Glutamatergic neuron (in vitro differentiated cells): ENCODE measurements at regions not wholly inside any gene's neighbourhood (a gene's known extent, or its start where the extent isn't known, plus 50 kb on each side); places are given as distances from the start of the nearest gene placed in this dataset.

Experiments
- DNase-seq: peaks from one replicate; pipeline ENCODE4 v3.0.0; 2022
- H3K27ac Mint-ChIP-seq: one replicate; pipeline ENCODE4 v1.8.0; 2020; ENCODE audit warnings: mild to moderate bottlenecking, mixed read lengths, inconsistent platforms; ENCODE audit not compliant: unreplicated experiment
- H3K27me3 Mint-ChIP-seq: one replicate; pipeline ENCODE4 v1.8.0; 2020; ENCODE audit warnings: mild to moderate bottlenecking, moderate library complexity, mixed read lengths, inconsistent platforms; ENCODE audit not compliant: unreplicated experiment
- H3K36me3 Mint-ChIP-seq: one replicate; pipeline ENCODE4 v1.8.0; 2020; ENCODE audit warnings: mild to moderate bottlenecking, mixed read lengths, inconsistent platforms; ENCODE audit not compliant: unreplicated experiment
- H3K4me1 Mint-ChIP-seq: one replicate; pipeline ENCODE4 v1.8.0; 2020; ENCODE audit warnings: mild to moderate bottlenecking, low read depth, mixed read lengths, inconsistent platforms; ENCODE audit not compliant: unreplicated experiment
- H3K4me3 Mint-ChIP-seq: one replicate; pipeline ENCODE4 v1.8.0; 2020; ENCODE audit warnings: mild to moderate bottlenecking, mixed read lengths, inconsistent platforms; ENCODE audit not compliant: unreplicated experiment
- H3K9me3 Mint-ChIP-seq: one replicate; pipeline ENCODE4 v1.8.0; 2020; ENCODE audit warnings: mild to moderate bottlenecking, moderate library complexity, mixed read lengths, inconsistent platforms; ENCODE audit not compliant: unreplicated experiment
- TF ChIP-seq, protein P1 (sequence below): fragments of 200-600 bp; sonication (generic); IDR thresholded peaks from one replicate; pipeline ENCODE4 v1.5.0; 2021; ENCODE audit not compliant: partially characterized antibody, unreplicated experiment

DNA sequence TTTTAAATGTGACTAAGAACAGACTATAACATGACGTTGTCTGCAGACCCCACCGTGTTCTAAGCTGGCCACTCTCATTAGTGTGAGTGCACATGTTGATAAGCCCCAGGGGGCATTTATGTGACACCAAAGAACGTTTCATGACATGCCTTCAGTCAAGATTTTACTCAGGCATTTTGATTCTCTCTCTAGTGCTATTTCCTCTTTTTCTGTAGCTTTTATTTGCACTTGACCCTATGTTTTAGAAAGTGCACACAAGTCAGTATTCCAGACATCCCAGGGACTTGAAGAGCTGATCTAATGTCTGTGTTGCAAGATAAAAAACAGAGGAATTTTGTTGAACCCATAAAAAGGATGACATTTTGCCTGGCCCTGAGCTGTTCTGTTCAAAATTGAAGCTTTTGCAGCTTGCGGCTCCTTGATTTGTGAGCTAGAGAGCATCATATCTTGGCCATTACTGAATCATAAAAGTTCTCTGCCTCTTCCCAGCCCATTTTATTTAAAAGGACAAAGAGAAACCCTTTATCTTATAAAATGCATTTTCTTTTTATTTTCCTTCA is 80.9 kb upstream of the TYRP1 start:
- DNase-seq = no peak
- H3K4me1 Mint-ChIP-seq = no peaks in the 10 kb centered on the region
- no peaks in the 10 kb centered on the region for H3K36me3 Mint-ChIP-seq
- H3K9me3 Mint-ChIP-seq = no peaks in the 10 kb centered on the region
- no peaks in the 10 kb centered on the region for H3K27me3 Mint-ChIP-seq
- H3K27ac Mint-ChIP-seq = no peak overlapping the region
- H3K4me3 Mint-ChIP-seq = no peak overlapping the region
- TF ChIP-seq, protein P1, sequence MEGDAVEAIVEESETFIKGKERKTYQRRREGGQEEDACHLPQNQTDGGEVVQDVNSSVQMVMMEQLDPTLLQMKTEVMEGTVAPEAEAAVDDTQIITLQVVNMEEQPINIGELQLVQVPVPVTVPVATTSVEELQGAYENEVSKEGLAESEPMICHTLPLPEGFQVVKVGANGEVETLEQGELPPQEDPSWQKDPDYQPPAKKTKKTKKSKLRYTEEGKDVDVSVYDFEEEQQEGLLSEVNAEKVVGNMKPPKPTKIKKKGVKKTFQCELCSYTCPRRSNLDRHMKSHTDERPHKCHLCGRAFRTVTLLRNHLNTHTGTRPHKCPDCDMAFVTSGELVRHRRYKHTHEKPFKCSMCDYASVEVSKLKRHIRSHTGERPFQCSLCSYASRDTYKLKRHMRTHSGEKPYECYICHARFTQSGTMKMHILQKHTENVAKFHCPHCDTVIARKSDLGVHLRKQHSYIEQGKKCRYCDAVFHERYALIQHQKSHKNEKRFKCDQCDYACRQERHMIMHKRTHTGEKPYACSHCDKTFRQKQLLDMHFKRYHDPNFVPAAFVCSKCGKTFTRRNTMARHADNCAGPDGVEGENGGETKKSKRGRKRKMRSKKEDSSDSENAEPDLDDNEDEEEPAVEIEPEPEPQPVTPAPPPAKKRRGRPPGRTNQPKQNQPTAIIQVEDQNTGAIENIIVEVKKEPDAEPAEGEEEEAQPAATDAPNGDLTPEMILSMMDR = no peak

DNA sequence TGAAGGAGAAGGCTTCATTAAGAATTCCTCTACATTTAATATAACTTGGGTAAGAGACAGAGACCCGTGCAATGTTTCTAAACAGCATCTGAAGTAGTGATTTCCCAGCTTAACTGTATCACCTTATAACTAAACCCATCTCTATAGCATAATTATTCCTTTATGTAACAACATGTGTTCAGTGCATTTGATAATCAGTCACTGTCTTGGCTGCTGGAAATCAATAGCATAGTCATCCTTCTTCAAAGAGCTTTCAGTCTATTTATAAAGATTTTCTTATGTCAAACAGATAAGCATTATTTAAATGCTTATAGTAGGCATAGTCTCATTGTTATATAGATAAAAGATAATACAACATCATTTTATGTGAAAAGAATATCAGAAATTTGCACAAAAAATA is 80.1 kb upstream of the TYRP1 start:
- no peaks in the 10 kb centered on the region for H3K4me1 Mint-ChIP-seq
- no peak for DNase-seq
- H3K27me3 Mint-ChIP-seq = no peaks in the 10 kb centered on the region
- no peaks in the 10 kb centered on the region for H3K9me3 Mint-ChIP-seq
- no peak overlapping the region for H3K4me3 Mint-ChIP-seq
- TF ChIP-seq, protein P1 = no peak
- no peaks in the 10 kb centered on the region for H3K36me3 Mint-ChIP-seq
- H3K27ac Mint-ChIP-seq = no peak overlapping the region

DNA sequence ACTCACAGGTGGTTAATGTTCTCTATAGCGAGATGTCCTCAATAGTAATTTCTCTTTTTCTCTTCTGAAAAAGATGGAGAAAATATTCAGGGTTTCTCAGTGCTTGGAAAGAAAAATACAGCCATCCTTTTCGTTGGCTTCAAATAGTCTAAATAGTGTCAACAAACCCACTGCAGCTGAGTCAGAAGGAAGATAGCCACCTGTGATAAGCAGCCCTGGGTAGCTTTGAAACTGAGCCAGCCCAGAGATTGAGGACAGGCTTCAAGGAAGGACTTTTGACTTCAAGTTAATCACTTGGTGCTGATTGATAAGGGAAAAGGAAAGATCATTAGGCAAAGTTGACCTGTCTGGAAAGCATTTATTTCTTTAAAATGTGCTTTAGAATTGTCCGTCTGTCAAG is 78.7 kb upstream of the TYRP1 start:
- TF ChIP-seq, protein P1 = no peak
- no peaks in the 10 kb centered on the region for H3K4me1 Mint-ChIP-seq
- H3K36me3 Mint-ChIP-seq = no peaks in the 10 kb centered on the region
- H3K27ac Mint-ChIP-seq = no peak overlapping the region
- no peaks in the 10 kb centered on the region for H3K27me3 Mint-ChIP-seq
- no peaks in the 10 kb centered on the region for H3K9me3 Mint-ChIP-seq
- DNase-seq = no peak
- no peak overlapping the region for H3K4me3 Mint-ChIP-seq

DNA sequence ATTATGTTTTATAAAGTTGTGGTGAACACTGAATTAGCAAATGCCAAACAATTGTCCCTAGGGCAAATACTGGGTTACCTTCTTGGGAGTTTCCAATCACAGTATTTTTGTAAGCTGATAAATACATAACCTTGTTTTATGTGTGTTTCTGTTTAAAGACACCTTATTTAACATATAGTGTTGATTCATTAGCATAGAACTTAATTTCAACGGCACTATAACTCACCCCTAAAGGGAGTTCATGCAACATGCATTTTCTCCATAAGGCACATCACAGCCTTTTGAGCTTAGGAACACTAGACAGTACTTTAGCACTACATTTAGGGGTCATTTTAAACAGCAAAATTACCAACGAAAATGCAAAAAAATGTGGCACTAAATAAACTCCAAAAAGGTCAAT is 74.2 kb upstream of the TYRP1 start:
- no peaks in the 10 kb centered on the region for H3K36me3 Mint-ChIP-seq
- H3K4me3 Mint-ChIP-seq = no peak overlapping the region
- TF ChIP-seq, protein P1 = no peak
- no peaks in the 10 kb centered on the region for H3K9me3 Mint-ChIP-seq
- H3K27ac Mint-ChIP-seq = no peak overlapping the region
- DNase-seq = no peak
- no peaks in the 10 kb centered on the region for H3K27me3 Mint-ChIP-seq
- H3K4me1 Mint-ChIP-seq = no peaks in the 10 kb centered on the region

DNA sequence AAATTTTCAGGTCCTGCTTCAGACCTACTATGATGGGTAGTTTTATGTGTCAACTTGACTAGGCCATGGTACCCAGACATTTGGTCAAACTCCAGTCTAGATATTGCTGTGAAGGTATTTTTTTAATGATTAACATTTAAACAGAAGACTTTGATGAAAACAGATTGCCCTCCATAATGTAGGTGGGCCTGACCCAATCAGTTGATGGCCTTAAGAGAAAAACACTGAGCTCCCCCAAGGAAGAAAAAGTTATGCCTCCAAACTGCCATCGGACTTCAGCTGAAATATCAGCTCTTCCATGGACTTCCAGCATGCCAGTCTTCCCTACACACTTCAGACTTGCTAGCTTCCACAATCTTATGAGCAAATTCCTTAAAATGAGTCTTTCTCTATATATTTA is 67.3 kb upstream of the TYRP1 start:
- Mint-ChIP-seq H3K9me3 (no peaks in the 10 kb centered on the region), H3K4me3 (no peak overlapping the region), H3K4me1 (no peaks in the 10 kb centered on the region), H3K27ac (no peak overlapping the region), H3K36me3 (no peaks in the 10 kb centered on the region), H3K27me3 (no peaks in the 10 kb centered on the region)
- TF ChIP-seq, protein P1 = no peak
- DNase-seq = no peak
